ENCODE measurements at regions not wholly inside any gene's neighbourhood (a gene's known extent, or its start where the extent isn't known, plus 50 kb on each side); places are given as distances from the start of the nearest gene placed in this dataset.
"Not testable (repeated sequence)": the region's sequence is repeated elsewhere in the genome, so short reads cannot be mapped to it uniquely, and the experiment has no call there.

GRCh38 chr2:196502386-196502785 lies 137.1 kb upstream of the CCDC150 start:
- no peak for DNase-seq

- DNase-seq, result no peak
Observed at GRCh38 chr2:196503398-196503797, 136.1 kb upstream of the CCDC150 start.

- DNase-seq, result no peak
Observed at GRCh38 chr2:196504788-196505187, 134.7 kb upstream of the CCDC150 start.

- DNase-seq, result no peak
Observed at GRCh38 chr2:196510246-196510645, 129.3 kb upstream of the CCDC150 start.

- DNase-seq, result no peak
Observed at GRCh38 chr2:196511258-196512168, 128.0 kb upstream of the CCDC150 start.

- no peak for DNase-seq
Observed at GRCh38 chr2:196513796-196514526, 125.6 kb upstream of the CCDC150 start.

GRCh38 chr2:196514641-196515040 lies 124.9 kb upstream of the CCDC150 start:
- DNase-seq, result no peak

GRCh38 chr2:196515051-196515450 lies 124.5 kb upstream of the CCDC150 start:
- DNase-seq, result no peak

GRCh38 chr2:196515608-196516007 lies 123.9 kb upstream of the CCDC150 start:
- DNase-seq, result no peak

GRCh38 chr2:196516564-196516963 lies 123.0 kb upstream of the CCDC150 start:
- no peak for DNase-seq

GRCh38 chr2:196520605-196521004 lies 118.9 kb upstream of the CCDC150 start:
- DNase-seq, result no peak

GRCh38 chr2:196526981-196527725 lies 112.4 kb upstream of the CCDC150 start:
- not testable (repeated sequence) for DNase-seq

GRCh38 chr2:196528486-196529223 lies 110.9 kb upstream of the CCDC150 start:
- DNase-seq, result no peak

- no peak for DNase-seq
Observed at GRCh38 chr2:196530910-196531309, 108.6 kb upstream of the CCDC150 start.

GRCh38 chr2:196533772-196534397 lies 105.6 kb upstream of the CCDC150 start:
- DNase-seq, result no peak

GRCh38 chr2:196534495-196534894 lies 105.0 kb upstream of the CCDC150 start:
- DNase-seq, result no peak

- DNase-seq, result no peak
Observed at GRCh38 chr2:196535061-196535460, 104.5 kb upstream of the CCDC150 start.

- DNase-seq, result no peak
Observed at GRCh38 chr2:196535742-196536141, 103.8 kb upstream of the CCDC150 start.

- no peak for DNase-seq
Observed at GRCh38 chr2:196537311-196537710, 102.2 kb upstream of the CCDC150 start.

- no peak for DNase-seq
Observed at GRCh38 chr2:196538189-196538588, 101.3 kb upstream of the CCDC150 start.

GRCh38 chr2:196538646-196539045 lies 100.9 kb upstream of the CCDC150 start:
- DNase-seq, result no peak

- no peak for DNase-seq
Observed at GRCh38 chr2:196544906-196545433, 94.5 kb upstream of the CCDC150 start.
